ENCODE measurements at regions not wholly inside any gene's neighbourhood (a gene's known extent, or its start where the extent isn't known, plus 50 kb on each side); places are given as distances from the start of the nearest gene placed in this dataset.

GRCh38 chrX:39299615-39300014, 498.4 kb downstream of the MID1IP1 start:
- no peaks in the 10 kb centered on the region for H3K27me3 ChIP-seq (ENCODE audit: control insufficient read depth, insufficient read depth, low read length)
- peaks cover 54% of the 10 kb centered on the region for H3K9me3 ChIP-seq (ENCODE audit: control insufficient read depth, insufficient read depth, low read length)
- no peak overlapping the region for H3K4me3 ChIP-seq (ENCODE audit: low read depth, low read length)
- no peak overlapping the region for H3K27ac ChIP-seq (ENCODE audit: low read depth, low read length)
- H3K36me3 ChIP-seq (ENCODE audit: control insufficient read depth, insufficient read depth, low read length): no peaks in the 10 kb centered on the region
- H3K9ac ChIP-seq (ENCODE audit: low read depth, low read length): no peak overlapping the region
- H3K4me1 ChIP-seq (ENCODE audit: control insufficient read depth, insufficient read depth, low read length): no peaks in the 10 kb centered on the region

- Histone ChIP-seq H3K9ac (ENCODE audit: low read depth, low read length) (no peak overlapping the region), H3K4me1 (ENCODE audit: control insufficient read depth, insufficient read depth, low read length) (no peaks in the 10 kb centered on the region), H3K27me3 (ENCODE audit: control insufficient read depth, insufficient read depth, low read length) (no peaks in the 10 kb centered on the region), H3K27ac (ENCODE audit: low read depth, low read length) (no peak overlapping the region), H3K9me3 (ENCODE audit: control insufficient read depth, insufficient read depth, low read length) (peaks cover 57% of the 10 kb centered on the region), H3K36me3 (ENCODE audit: control insufficient read depth, insufficient read depth, low read length) (no peaks in the 10 kb centered on the region), H3K4me3 (ENCODE audit: low read depth, low read length) (no peak overlapping the region)
Observed at GRCh38 chrX:39301036-39301435, 499.8 kb downstream of the MID1IP1 start.

- Histone ChIP-seq H3K4me1 (ENCODE audit: control insufficient read depth, insufficient read depth, low read length) (no peaks in the 10 kb centered on the region), H3K27me3 (ENCODE audit: control insufficient read depth, insufficient read depth, low read length) (no peaks in the 10 kb centered on the region), H3K4me3 (ENCODE audit: low read depth, low read length) (no peak overlapping the region), H3K9ac (ENCODE audit: low read depth, low read length) (no peak overlapping the region), H3K27ac (ENCODE audit: low read depth, low read length) (no peak overlapping the region), H3K9me3 (ENCODE audit: control insufficient read depth, insufficient read depth, low read length) (peaks cover 58% of the 10 kb centered on the region), H3K36me3 (ENCODE audit: control insufficient read depth, insufficient read depth, low read length) (no peaks in the 10 kb centered on the region)
Observed at GRCh38 chrX:39302838-39303237, 501.6 kb downstream of the MID1IP1 start.

- no peaks in the 10 kb centered on the region for H3K4me1 ChIP-seq (ENCODE audit: control insufficient read depth, insufficient read depth, low read length)
- peaks cover 48% of the 10 kb centered on the region for H3K9me3 ChIP-seq (ENCODE audit: control insufficient read depth, insufficient read depth, low read length)
Observed at GRCh38 chrX:39304746-39305145, 503.5 kb downstream of the MID1IP1 start.

GRCh38 chrX:39307488-39307887, 506.2 kb downstream of the MID1IP1 start:
- no peak overlapping the region for H3K9ac ChIP-seq (ENCODE audit: low read depth, low read length)

More at GRCh38 chrX:39304746-39305145, 503.5 kb downstream of the MID1IP1 start:
- Histone ChIP-seq H3K27me3 (ENCODE audit: control insufficient read depth, insufficient read depth, low read length) (no peaks in the 10 kb centered on the region), H3K36me3 (ENCODE audit: control insufficient read depth, insufficient read depth, low read length) (no peaks in the 10 kb centered on the region), H3K9ac (ENCODE audit: low read depth, low read length) (no peak overlapping the region), H3K4me3 (ENCODE audit: low read depth, low read length) (no peak overlapping the region), H3K27ac (ENCODE audit: low read depth, low read length) (no peak overlapping the region)

GRCh38 chrX:39308126-39308525, 506.9 kb downstream of the MID1IP1 start:
- H3K4me1 ChIP-seq (ENCODE audit: control insufficient read depth, insufficient read depth, low read length): no peaks in the 10 kb centered on the region
- no peaks in the 10 kb centered on the region for H3K36me3 ChIP-seq (ENCODE audit: control insufficient read depth, insufficient read depth, low read length)
- no peaks in the 10 kb centered on the region for H3K27me3 ChIP-seq (ENCODE audit: control insufficient read depth, insufficient read depth, low read length)
- H3K9ac ChIP-seq (ENCODE audit: low read depth, low read length): no peak overlapping the region
- no peak overlapping the region for H3K4me3 ChIP-seq (ENCODE audit: low read depth, low read length)
- peaks cover 29% of the 10 kb centered on the region for H3K9me3 ChIP-seq (ENCODE audit: control insufficient read depth, insufficient read depth, low read length)
- no peak overlapping the region for H3K27ac ChIP-seq (ENCODE audit: low read depth, low read length)

More at GRCh38 chrX:39307488-39307887, 506.2 kb downstream of the MID1IP1 start:
- no peak overlapping the region for H3K4me3 ChIP-seq (ENCODE audit: low read depth, low read length)
- H3K9me3 ChIP-seq (ENCODE audit: control insufficient read depth, insufficient read depth, low read length): peaks cover 35% of the 10 kb centered on the region
- no peaks in the 10 kb centered on the region for H3K27me3 ChIP-seq (ENCODE audit: control insufficient read depth, insufficient read depth, low read length)
- H3K4me1 ChIP-seq (ENCODE audit: control insufficient read depth, insufficient read depth, low read length): no peaks in the 10 kb centered on the region
- no peaks in the 10 kb centered on the region for H3K36me3 ChIP-seq (ENCODE audit: control insufficient read depth, insufficient read depth, low read length)
- no peak overlapping the region for H3K27ac ChIP-seq (ENCODE audit: low read depth, low read length)

GRCh38 chrX:39309018-39309635, 507.9 kb downstream of the MID1IP1 start:
- no peaks in the 10 kb centered on the region for H3K36me3 ChIP-seq (ENCODE audit: control insufficient read depth, insufficient read depth, low read length)
- no peak overlapping the region for H3K9ac ChIP-seq (ENCODE audit: low read depth, low read length)
- H3K9me3 ChIP-seq (ENCODE audit: control insufficient read depth, insufficient read depth, low read length): peaks cover 19% of the 10 kb centered on the region
- H3K4me1 ChIP-seq (ENCODE audit: control insufficient read depth, insufficient read depth, low read length): no peaks in the 10 kb centered on the region
- no peaks in the 10 kb centered on the region for H3K27me3 ChIP-seq (ENCODE audit: control insufficient read depth, insufficient read depth, low read length)
- H3K27ac ChIP-seq (ENCODE audit: low read depth, low read length): no peak overlapping the region
- H3K4me3 ChIP-seq (ENCODE audit: low read depth, low read length): no peak overlapping the region

- H3K4me3 ChIP-seq (ENCODE audit: low read depth, low read length): no peak overlapping the region
- no peak overlapping the region for H3K9ac ChIP-seq (ENCODE audit: low read depth, low read length)
- no peaks in the 10 kb centered on the region for H3K36me3 ChIP-seq (ENCODE audit: control insufficient read depth, insufficient read depth, low read length)
- H3K27ac ChIP-seq (ENCODE audit: low read depth, low read length): no peak overlapping the region
- peaks cover 13% of the 10 kb centered on the region for H3K9me3 ChIP-seq (ENCODE audit: control insufficient read depth, insufficient read depth, low read length)
- H3K4me1 ChIP-seq (ENCODE audit: control insufficient read depth, insufficient read depth, low read length): no peaks in the 10 kb centered on the region
- H3K27me3 ChIP-seq (ENCODE audit: control insufficient read depth, insufficient read depth, low read length): no peaks in the 10 kb centered on the region
Observed at GRCh38 chrX:39309721-39310152, 508.5 kb downstream of the MID1IP1 start.

- no peak overlapping the region for H3K27ac ChIP-seq (ENCODE audit: low read depth, low read length)
- H3K27me3 ChIP-seq (ENCODE audit: control insufficient read depth, insufficient read depth, low read length): no peaks in the 10 kb centered on the region
- H3K36me3 ChIP-seq (ENCODE audit: control insufficient read depth, insufficient read depth, low read length): no peaks in the 10 kb centered on the region
- no peak overlapping the region for H3K9ac ChIP-seq (ENCODE audit: low read depth, low read length)
- H3K4me3 ChIP-seq (ENCODE audit: low read depth, low read length): no peak overlapping the region
- no peaks in the 10 kb centered on the region for H3K4me1 ChIP-seq (ENCODE audit: control insufficient read depth, insufficient read depth, low read length)
- H3K9me3 ChIP-seq (ENCODE audit: control insufficient read depth, insufficient read depth, low read length): peaks cover 7% of the 10 kb centered on the region; the same call in 1 of the 2 replicates
Observed at GRCh38 chrX:39310891-39311290, 509.6 kb downstream of the MID1IP1 start.

GRCh38 chrX:39311646-39312045, 510.4 kb downstream of the MID1IP1 start:
- Histone ChIP-seq H3K4me3 (ENCODE audit: low read depth, low read length) (no peak overlapping the region), H3K27ac (ENCODE audit: low read depth, low read length) (no peak overlapping the region), H3K36me3 (ENCODE audit: control insufficient read depth, insufficient read depth, low read length) (no peaks in the 10 kb centered on the region), H3K9me3 (ENCODE audit: control insufficient read depth, insufficient read depth, low read length) (0 out of 2 replicates have a peak, but pooled peaks cover 4% of the 10 kb centered on the region), H3K4me1 (ENCODE audit: control insufficient read depth, insufficient read depth, low read length) (no peaks in the 10 kb centered on the region), H3K27me3 (ENCODE audit: control insufficient read depth, insufficient read depth, low read length) (no peaks in the 10 kb centered on the region), H3K9ac (ENCODE audit: low read depth, low read length) (no peak overlapping the region)

- Histone ChIP-seq H3K36me3 (ENCODE audit: control insufficient read depth, insufficient read depth, low read length) (no peaks in the 10 kb centered on the region), H3K9ac (ENCODE audit: low read depth, low read length) (no peak overlapping the region), H3K4me1 (ENCODE audit: control insufficient read depth, insufficient read depth, low read length) (no peaks in the 10 kb centered on the region), H3K4me3 (ENCODE audit: low read depth, low read length) (no peak overlapping the region), H3K27me3 (ENCODE audit: control insufficient read depth, insufficient read depth, low read length) (no peaks in the 10 kb centered on the region), H3K9me3 (ENCODE audit: control insufficient read depth, insufficient read depth, low read length) (no peaks in the 10 kb centered on the region), H3K27ac (ENCODE audit: low read depth, low read length) (no peak overlapping the region)
Observed at GRCh38 chrX:39313146-39313545, 511.9 kb downstream of the MID1IP1 start.
